ENCODE measurements at regions not wholly inside any gene's neighbourhood (a gene's known extent, or its start where the extent isn't known, plus 50 kb on each side); places are given as distances from the start of the nearest gene placed in this dataset.

- TF ChIP-seq BCL11A (IDR thresholded peaks at IDR 0.05; ENCODE audit: low read depth in 2 of 2, low read length in 2 of 2), result no peak
- TF ChIP-seq RXRA (IDR thresholded peaks at IDR 0.05; ENCODE audit: insufficient read depth, low read depth, low read length), result no peak
- TF ChIP-seq SAP30 (IDR thresholded peaks at IDR 0.05; ENCODE audit: insufficient read depth, insufficient replicate concordance, low read length), result no peak
- TF ChIP-seq SP1 (IDR thresholded peaks at IDR 0.05; ENCODE audit: low read depth, low read length), result no peak
- no peak for TF ChIP-seq FOSL1 (IDR thresholded peaks at IDR 0.05; ENCODE audit: insufficient read depth, low read depth, low read length)
- TF ChIP-seq SIX5 (IDR thresholded peaks at IDR 0.05; ENCODE audit: low read depth, low read length), result no peak
- TF ChIP-seq RFX5 (IDR thresholded peaks at IDR 0.05; ENCODE audit: borderline replicate concordance, low read depth, low read length), result no peak
- no peak for TF ChIP-seq POU5F1 (IDR thresholded peaks at IDR 0.05; ENCODE audit: low read depth, low read length)
Measured at GRCh38 chrX:113980953-113981352, 602.9 kb upstream of the HTR2C start (continued).
